Skin epidermis (tissue), 12 donors: ENCODE measurements at regions not wholly inside any gene's neighbourhood (a gene's known extent, or its start where the extent isn't known, plus 50 kb on each side); places are given as distances from the start of the nearest gene placed in this dataset.
"Not testable (repeated sequence)": the region's sequence is repeated elsewhere in the genome, so short reads cannot be mapped to it uniquely, and the experiment has no call there.

ENCODE experiments used
- H3K27ac ChIP-seq, 21 experiments: fragments of 200-600 bp; sonication (generic) in 11 of 21; one replicate each; pipeline ENCODE4 v1.5.0; 2020; ENCODE audit warnings: mild to moderate bottlenecking in 3 of 21, inconsistent platforms in 2 of 21, moderate library complexity in 2 of 21
- H3K4me3 ChIP-seq, 7 experiments: fragments of 200-600 bp; sonication (generic) in 2 of 7; one replicate each; pipeline ENCODE4 v1.5.0; 2020; ENCODE audit warnings: inconsistent platforms in 2 of 7, mild to moderate bottlenecking in 2 of 7, moderate library complexity in 1 of 7

- H3K4me3 ChIP-seq, H3K27ac ChIP-seq: not testable (repeated sequence)
These were observed 184.5 kb upstream of the RBM19 start for GRCh38 chr12:114150584-114150983.

- Histone ChIP-seq H3K27ac (no peak overlapping the region), H3K4me3 (no peak overlapping the region)
These were observed 175.9 kb upstream of the RBM19 start for GRCh38 chr12:114141921-114142564.

GRCh38 chr12:114140576-114140975, 174.5 kb upstream of the RBM19 start:
- Histone ChIP-seq H3K4me3 (no peak overlapping the region), H3K27ac (no peak overlapping the region)

- Histone ChIP-seq H3K4me3 (no peak overlapping the region), H3K27ac (no peak overlapping the region)
These were observed 170.5 kb upstream of the RBM19 start for GRCh38 chr12:114136631-114137030.

GRCh38 chr12:114134922-114135321, 168.8 kb upstream of the RBM19 start:
- Histone ChIP-seq H3K27ac (no peak overlapping the region), H3K4me3 (no peak overlapping the region)

- Histone ChIP-seq H3K27ac (no peak overlapping the region), H3K4me3 (no peak overlapping the region)
These were observed 165.7 kb upstream of the RBM19 start for GRCh38 chr12:114131824-114132223.

GRCh38 chr12:114123108-114123507, 157.0 kb upstream of the RBM19 start:
- H3K4me3 ChIP-seq = no peak overlapping the region
- no peak overlapping the region for H3K27ac ChIP-seq

- no peak overlapping the region for H3K27ac ChIP-seq
- H3K4me3 ChIP-seq = no peak overlapping the region
These were observed 155.9 kb upstream of the RBM19 start for GRCh38 chr12:114122016-114122415.

- no peak overlapping the region for H3K27ac ChIP-seq
- no peak overlapping the region for H3K4me3 ChIP-seq
These were observed 153.2 kb upstream of the RBM19 start for GRCh38 chr12:114119316-114119715.

GRCh38 chr12:114096461-114096860, 130.3 kb upstream of the RBM19 start:
- Histone ChIP-seq H3K27ac (no peak overlapping the region), H3K4me3 (no peak overlapping the region)

GRCh38 chr12:114093520-114093919, 127.4 kb upstream of the RBM19 start:
- H3K27ac ChIP-seq = no peak overlapping the region
- H3K4me3 ChIP-seq = no peak overlapping the region

GRCh38 chr12:114092981-114093380, 126.9 kb upstream of the RBM19 start:
- Histone ChIP-seq H3K4me3 (no peak overlapping the region), H3K27ac (no peak overlapping the region)

GRCh38 chr12:114090211-114090610, 124.1 kb upstream of the RBM19 start:
- Histone ChIP-seq H3K27ac (no peak overlapping the region), H3K4me3 (no peak overlapping the region)

GRCh38 chr12:114073076-114073475, 107.0 kb upstream of the RBM19 start:
- Histone ChIP-seq H3K27ac (no peak overlapping the region), H3K4me3 (no peak overlapping the region)

GRCh38 chr12:114069507-114069906, 103.4 kb upstream of the RBM19 start:
- H3K4me3 ChIP-seq = no peak overlapping the region
- no peak overlapping the region for H3K27ac ChIP-seq

GRCh38 chr12:114064497-114064896, 98.4 kb upstream of the RBM19 start:
- no peak overlapping the region for H3K27ac ChIP-seq
- H3K4me3 ChIP-seq = no peak overlapping the region

GRCh38 chr12:114064034-114064433, 97.9 kb upstream of the RBM19 start:
- H3K27ac ChIP-seq, H3K4me3 ChIP-seq: not testable (repeated sequence)

GRCh38 chr12:114063435-114063834, 97.3 kb upstream of the RBM19 start:
- Histone ChIP-seq H3K4me3 (no peak overlapping the region), H3K27ac (no peak overlapping the region)

- H3K4me3 ChIP-seq, H3K27ac ChIP-seq: not testable (repeated sequence)
These were observed 90.2 kb upstream of the RBM19 start for GRCh38 chr12:114056351-114056750.

- Histone ChIP-seq H3K27ac (no peak overlapping the region), H3K4me3 (no peak overlapping the region)
These were observed 88.9 kb upstream of the RBM19 start for GRCh38 chr12:114054982-114055381.

- no peak overlapping the region for H3K27ac ChIP-seq
- H3K4me3 ChIP-seq = no peak overlapping the region
These were observed 80.3 kb upstream of the RBM19 start for GRCh38 chr12:114046236-114046998.

GRCh38 chr12:114045349-114045748, 79.2 kb upstream of the RBM19 start:
- H3K4me3 ChIP-seq = no peak overlapping the region

More at GRCh38 chr12:114045349-114045748, 79.2 kb upstream of the RBM19 start:
- no peak overlapping the region for H3K27ac ChIP-seq
